ENCODE measurements at regions not wholly inside any gene's neighbourhood (a gene's known extent, or its start where the extent isn't known, plus 50 kb on each side); places are given as distances from the start of the nearest gene placed in this dataset.

DNA sequence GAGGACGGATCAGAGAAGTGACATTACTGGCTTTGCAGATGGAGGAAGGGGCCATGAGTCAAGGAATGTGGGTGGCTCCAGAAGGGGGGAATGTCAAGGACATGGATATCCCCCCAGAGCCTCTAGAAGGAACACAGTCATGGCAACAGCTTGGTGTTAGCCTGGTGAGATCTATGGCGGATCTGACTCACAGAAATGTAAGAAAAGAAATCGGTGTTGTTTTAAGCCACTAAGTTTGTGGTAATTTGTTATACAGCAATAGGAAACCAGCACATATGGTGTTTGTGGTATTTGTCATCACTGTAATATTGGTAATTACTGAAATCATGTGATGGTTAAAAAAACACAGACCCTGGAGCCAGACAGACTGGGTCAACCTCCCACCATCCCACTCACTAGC lies 236.2 kb downstream of the SETD4 start:
- DNase-seq = no peak
- H3K36me3 ChIP-seq = no peaks in the 10 kb centered on the region
- peaks cover 0 to 4% (median 0%) of the 10 kb centered on the region in 12 donors for H3K9me3 ChIP-seq
- no peak for TF ChIP-seq POLR2A (IDR thresholded peaks at IDR 0.05)
- TF ChIP-seq, protein P1, sequence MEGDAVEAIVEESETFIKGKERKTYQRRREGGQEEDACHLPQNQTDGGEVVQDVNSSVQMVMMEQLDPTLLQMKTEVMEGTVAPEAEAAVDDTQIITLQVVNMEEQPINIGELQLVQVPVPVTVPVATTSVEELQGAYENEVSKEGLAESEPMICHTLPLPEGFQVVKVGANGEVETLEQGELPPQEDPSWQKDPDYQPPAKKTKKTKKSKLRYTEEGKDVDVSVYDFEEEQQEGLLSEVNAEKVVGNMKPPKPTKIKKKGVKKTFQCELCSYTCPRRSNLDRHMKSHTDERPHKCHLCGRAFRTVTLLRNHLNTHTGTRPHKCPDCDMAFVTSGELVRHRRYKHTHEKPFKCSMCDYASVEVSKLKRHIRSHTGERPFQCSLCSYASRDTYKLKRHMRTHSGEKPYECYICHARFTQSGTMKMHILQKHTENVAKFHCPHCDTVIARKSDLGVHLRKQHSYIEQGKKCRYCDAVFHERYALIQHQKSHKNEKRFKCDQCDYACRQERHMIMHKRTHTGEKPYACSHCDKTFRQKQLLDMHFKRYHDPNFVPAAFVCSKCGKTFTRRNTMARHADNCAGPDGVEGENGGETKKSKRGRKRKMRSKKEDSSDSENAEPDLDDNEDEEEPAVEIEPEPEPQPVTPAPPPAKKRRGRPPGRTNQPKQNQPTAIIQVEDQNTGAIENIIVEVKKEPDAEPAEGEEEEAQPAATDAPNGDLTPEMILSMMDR (IDR thresholded peaks at IDR 0.05) = no peak
- no peak for ATAC-seq
- H3K4me1 ChIP-seq = no peaks in the 10 kb centered on the region
- no peaks in the 10 kb centered on the region for H3K27me3 ChIP-seq
- no peak overlapping the region for H3K4me3 ChIP-seq
- no peak overlapping the region for H3K27ac ChIP-seq
- 88 to 94% (median 92%) methylated on average over 3 of the region's 3 CpGs for WGBS, 4 donors
- intact Hi-C loops (cut with DNase I) = no loop called here

DNA sequence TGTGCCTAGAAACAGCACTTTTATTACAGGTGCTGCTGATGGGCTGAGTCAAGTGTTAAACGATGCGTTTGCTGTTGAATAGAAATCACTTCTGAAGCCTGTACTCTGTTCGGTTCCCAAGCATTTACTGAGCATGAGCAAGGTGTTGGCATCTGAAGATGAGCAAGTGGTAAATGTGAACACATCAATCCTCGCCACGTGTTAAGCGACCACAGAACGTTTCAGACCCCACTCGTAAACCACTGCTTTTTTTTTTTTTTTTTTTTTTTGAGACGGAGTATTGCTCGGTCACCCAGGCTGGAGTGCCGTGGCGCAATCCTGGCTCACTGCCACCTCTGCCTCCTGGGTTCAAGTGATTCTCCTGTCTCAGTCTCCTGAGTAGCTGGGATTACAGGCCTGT lies 241.2 kb downstream of the SETD4 start:
- ATAC-seq = no peak

DNA sequence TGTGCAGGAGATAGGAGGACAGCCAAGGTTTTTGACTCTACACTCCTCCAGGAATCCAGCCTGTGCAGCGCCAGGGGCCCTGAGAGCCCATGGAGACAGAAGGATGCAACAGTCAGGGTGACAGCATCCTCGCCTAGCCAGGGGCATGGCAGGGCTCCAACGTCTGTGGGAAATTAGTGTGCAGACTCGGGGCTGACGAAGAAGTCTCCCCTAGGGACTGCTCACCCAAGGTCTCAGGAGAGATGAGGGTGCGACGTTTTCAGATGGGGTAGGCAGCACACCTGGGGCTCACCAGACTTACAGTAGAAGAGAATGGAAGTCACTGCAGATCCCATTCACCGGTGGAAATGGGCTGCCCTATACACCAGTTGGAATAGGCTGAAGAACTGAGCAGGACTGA lies 241.7 kb downstream of the SETD4 start:
- 78 to 90% (median 87%) methylated on average over 7 to 8 of the region's 8 CpGs for WGBS, 4 donors
- Histone ChIP-seq H3K27ac (no peak overlapping the region), H3K9me3 (peaks cover 0 to 4% (median 0%) of the 10 kb centered on the region in 12 donors), H3K4me3 (no peak overlapping the region), H3K4me1 (peaks cover 0 to 12% (median 0%) of the 10 kb centered on the region in 12 donors), H3K36me3 (no peaks in the 10 kb centered on the region), H3K27me3 (no peaks in the 10 kb centered on the region)
- DNase-seq = no peak
- no peak for TF ChIP-seq POLR2A (IDR thresholded peaks at IDR 0.05)
- TF ChIP-seq, protein P1 (IDR thresholded peaks at IDR 0.05) = no peak
- intact Hi-C loops (cut with DNase I) = no loop called here
- peak in 1 of 4 donors; percentile 38 for ATAC-seq

More for the DNA sequence above, 241.2 kb downstream of the SETD4 start:
- intact Hi-C loops (cut with DNase I) = no loop called here
- WGBS, 4 donors = 92 to 94% (median 93%) methylated on average over 12 of the region's 12 CpGs
- H3K27me3 ChIP-seq = no peaks in the 10 kb centered on the region
- no peaks in the 10 kb centered on the region for H3K36me3 ChIP-seq
- H3K4me3 ChIP-seq = no peak overlapping the region
- H3K4me1 ChIP-seq = peaks cover 0 to 10% (median 0%) of the 10 kb centered on the region in 12 donors
- H3K27ac ChIP-seq = no peak overlapping the region
- H3K9me3 ChIP-seq = peaks cover 0 to 4% (median 0%) of the 10 kb centered on the region in 12 donors
- TF ChIP-seq, protein P1 (IDR thresholded peaks at IDR 0.05) = no peak
- TF ChIP-seq POLR2A (IDR thresholded peaks at IDR 0.05) = no peak
- DNase-seq = no peak

GRCh38 chr21:35814858-35815619 lies 245.3 kb downstream of the SETD4 start:
- Histone ChIP-seq H3K4me1 (peaks cover 0 to 12% (median 0%) of the 10 kb centered on the region in 12 donors), H3K27ac (peak overlapping the region in 2 of 12 donors; percentile 3 to 28), H3K36me3 (no peaks in the 10 kb centered on the region), H3K9me3 (no peaks in the 10 kb centered on the region), H3K27me3 (no peaks in the 10 kb centered on the region), H3K4me3 (no peak overlapping the region)
- TF ChIP-seq POLR2A (IDR thresholded peaks at IDR 0.05) = no peak
- TF ChIP-seq, protein P1 (IDR thresholded peaks at IDR 0.05) = no peak
- WGBS, 4 donors = 74 to 81% (median 76%) methylated on average over 5 of the region's 5 CpGs
- peak in 2 of 4 donors; percentile 29 to 61 for ATAC-seq
- DNase-seq = no peak
- intact Hi-C loops (cut with DNase I) = no loop called here

All from heart left ventricle (tissue), 16 donors.